GM12878 (cell line): ENCODE measurements at regions not wholly inside any gene's neighbourhood (a gene's known extent, or its start where the extent isn't known, plus 50 kb on each side); places are given as distances from the start of the nearest gene placed in this dataset.

ENCODE experiments used
- BCL11A ChIP-seq: IDR thresholded peaks from 2 replicates; pipeline ENCODE4 v1.6.1; 2011; ENCODE audit warnings: low read depth, low read length
- CHD2 ChIP-seq: IDR thresholded peaks from 2 replicates; pipeline ENCODE4 v1.6.1; 2011; ENCODE audit warnings: low read depth, low read length, improper control_type of control experiment, borderline replicate concordance
- CREB1 ChIP-seq: IDR thresholded peaks from 2 replicates; pipeline ENCODE4 v1.6.1; 2012; ENCODE audit warnings: low read depth, mild to moderate bottlenecking, inconsistent platforms
- FOS ChIP-seq: IDR thresholded peaks from 3 replicates; pipeline ENCODE4 v1.6.1; 2011; ENCODE audit warnings: borderline replicate concordance; ENCODE audit not compliant: insufficient read length; ENCODE audit errors: extremely low read depth
- FOXM1 ChIP-seq: IDR thresholded peaks from 2 replicates; pipeline ENCODE4 v1.6.1; 2012; ENCODE audit warnings: low read depth, mild to moderate bottlenecking, inconsistent platforms, low read length, moderate library complexity
- KAT2A ChIP-seq: conservative IDR thresholded peaks from 2 replicates; pipeline ENCODE4 v1.6.1; 2011; ENCODE audit warnings: low read depth, low read length; ENCODE audit not compliant: control insufficient read depth
- RB1 ChIP-seq: fragments of 450-650 bp; formaldehyde crosslinking; IDR thresholded peaks from 2 replicates; pipeline ENCODE4 v1.6.1; 2017; ENCODE audit warnings: mild to moderate bottlenecking, borderline replicate concordance
- SMC3 ChIP-seq: IDR thresholded peaks from 2 replicates; pipeline ENCODE4 v1.6.1; 2011; ENCODE audit warnings: low read length, improper control_type of control experiment, borderline replicate concordance
- SP1 ChIP-seq: IDR thresholded peaks from one replicate; pipeline ENCODE4 v1.6.1; 2011; ENCODE audit warnings: low read depth, low read length
- ZBED1 ChIP-seq: IDR thresholded peaks from 2 replicates; pipeline ENCODE4 v1.6.1; 2016; ENCODE audit warnings: borderline replicate concordance
- ZZZ3 ChIP-seq: IDR thresholded peaks from 2 replicates; pipeline ENCODE4 v1.6.1; 2011; ENCODE audit warnings: low read depth; ENCODE audit not compliant: control insufficient read depth, insufficient read length
- TF ChIP-seq, protein P1 (sequence below): fragments of 450-650 bp; IDR thresholded peaks from 2 replicates; pipeline ENCODE4 v1.6.1; 2017; ENCODE audit warnings: mild to moderate bottlenecking
- TF ChIP-seq, protein P2 (sequence below), 3 experiments: IDR thresholded peaks in 2 of 3; conservative IDR thresholded peaks in 1 of 3; 2 replicates each; pipeline ENCODE4 v1.5.1; 2011; ENCODE audit warnings: low read depth in 3 of 3, low read length in 3 of 3, mild to moderate bottlenecking in 3 of 3, control low read depth in 2 of 3, moderate library complexity in 2 of 3, inconsistent platforms in 1 of 3, mixed read lengths in 1 of 3; ENCODE audit not compliant: control insufficient read depth in 2 of 3, insufficient read depth in 1 of 3; ENCODE audit errors: extremely low read depth in 1 of 3

DNA sequence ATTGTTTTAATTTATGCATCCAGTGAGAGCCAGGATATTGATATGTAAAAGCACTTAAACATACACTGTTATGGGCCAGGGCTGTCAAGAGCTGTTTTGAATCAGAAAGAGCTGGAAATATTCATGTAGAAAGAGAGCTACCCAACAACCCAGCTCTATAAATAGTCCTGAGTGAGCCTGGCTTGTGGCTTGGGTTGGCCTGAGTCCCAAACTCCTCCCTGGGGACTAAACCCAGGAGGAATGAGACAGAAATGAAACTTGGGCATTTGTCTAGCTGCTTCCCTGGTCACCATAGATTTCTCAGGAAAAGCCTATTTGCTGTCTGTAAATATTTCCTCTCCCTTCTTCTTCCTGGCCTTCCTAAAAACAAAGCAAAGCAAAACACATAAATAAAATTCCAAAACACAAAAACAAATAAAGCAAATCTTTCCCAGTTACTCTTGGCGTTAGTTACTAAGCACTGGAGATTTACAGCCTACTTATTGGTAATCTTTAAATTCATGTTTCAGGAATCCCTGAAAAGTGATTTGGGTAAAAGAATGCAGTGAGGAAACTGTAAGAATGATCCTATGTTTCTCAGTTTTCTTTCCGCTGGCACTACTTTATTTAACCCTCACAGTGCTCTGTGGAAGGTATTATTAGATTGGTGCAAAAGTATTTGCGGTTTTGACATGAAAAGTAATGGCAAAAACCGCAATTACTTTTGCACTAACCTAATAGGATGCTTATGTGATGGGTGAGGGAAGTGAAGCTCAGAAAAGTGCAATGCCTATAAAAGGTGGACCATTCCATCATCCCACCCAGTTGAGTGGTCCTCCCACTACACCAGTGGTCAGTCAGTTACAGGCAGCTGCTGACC is 111.8 kb downstream of the CARTPT start:
- TF ChIP-seq SP1 (no peak), ZZZ3 (no peak), BCL11A (no peak), KAT2A (no peak), ZBED1 (no peak), FOXM1 (no peak), CREB1 (no peak), CHD2 (no peak), FOS (no peak), RB1 (no peak), SMC3 (no peak)
- TF ChIP-seq, protein P1, sequence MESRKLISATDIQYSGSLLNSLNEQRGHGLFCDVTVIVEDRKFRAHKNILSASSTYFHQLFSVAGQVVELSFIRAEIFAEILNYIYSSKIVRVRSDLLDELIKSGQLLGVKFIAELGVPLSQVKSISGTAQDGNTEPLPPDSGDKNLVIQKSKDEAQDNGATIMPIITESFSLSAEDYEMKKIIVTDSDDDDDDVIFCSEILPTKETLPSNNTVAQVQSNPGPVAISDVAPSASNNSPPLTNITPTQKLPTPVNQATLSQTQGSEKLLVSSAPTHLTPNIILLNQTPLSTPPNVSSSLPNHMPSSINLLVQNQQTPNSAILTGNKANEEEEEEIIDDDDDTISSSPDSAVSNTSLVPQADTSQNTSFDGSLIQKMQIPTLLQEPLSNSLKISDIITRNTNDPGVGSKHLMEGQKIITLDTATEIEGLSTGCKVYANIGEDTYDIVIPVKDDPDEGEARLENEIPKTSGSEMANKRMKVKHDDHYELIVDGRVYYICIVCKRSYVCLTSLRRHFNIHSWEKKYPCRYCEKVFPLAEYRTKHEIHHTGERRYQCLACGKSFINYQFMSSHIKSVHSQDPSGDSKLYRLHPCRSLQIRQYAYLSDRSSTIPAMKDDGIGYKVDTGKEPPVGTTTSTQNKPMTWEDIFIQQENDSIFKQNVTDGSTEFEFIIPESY: no peak
- TF ChIP-seq, protein P2, sequence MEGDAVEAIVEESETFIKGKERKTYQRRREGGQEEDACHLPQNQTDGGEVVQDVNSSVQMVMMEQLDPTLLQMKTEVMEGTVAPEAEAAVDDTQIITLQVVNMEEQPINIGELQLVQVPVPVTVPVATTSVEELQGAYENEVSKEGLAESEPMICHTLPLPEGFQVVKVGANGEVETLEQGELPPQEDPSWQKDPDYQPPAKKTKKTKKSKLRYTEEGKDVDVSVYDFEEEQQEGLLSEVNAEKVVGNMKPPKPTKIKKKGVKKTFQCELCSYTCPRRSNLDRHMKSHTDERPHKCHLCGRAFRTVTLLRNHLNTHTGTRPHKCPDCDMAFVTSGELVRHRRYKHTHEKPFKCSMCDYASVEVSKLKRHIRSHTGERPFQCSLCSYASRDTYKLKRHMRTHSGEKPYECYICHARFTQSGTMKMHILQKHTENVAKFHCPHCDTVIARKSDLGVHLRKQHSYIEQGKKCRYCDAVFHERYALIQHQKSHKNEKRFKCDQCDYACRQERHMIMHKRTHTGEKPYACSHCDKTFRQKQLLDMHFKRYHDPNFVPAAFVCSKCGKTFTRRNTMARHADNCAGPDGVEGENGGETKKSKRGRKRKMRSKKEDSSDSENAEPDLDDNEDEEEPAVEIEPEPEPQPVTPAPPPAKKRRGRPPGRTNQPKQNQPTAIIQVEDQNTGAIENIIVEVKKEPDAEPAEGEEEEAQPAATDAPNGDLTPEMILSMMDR (IDR thresholded peaks at IDR 0.05 in 2 of 3, conservative IDR thresholded peaks at IDR 0.05 in 1 of 3; ENCODE audit: control insufficient read depth in 2 of 3, extremely low read depth in 1 of 3, insufficient read depth in 1 of 3, low read depth in 3 of 3, low read length in 3 of 3): no peak
